ENCODE measurements at regions not wholly inside any gene's neighbourhood (a gene's known extent, or its start where the extent isn't known, plus 50 kb on each side); places are given as distances from the start of the nearest gene placed in this dataset.
"Not testable (repeated sequence)": the region's sequence is repeated elsewhere in the genome, so short reads cannot be mapped to it uniquely, and the experiment has no call there.

DNA sequence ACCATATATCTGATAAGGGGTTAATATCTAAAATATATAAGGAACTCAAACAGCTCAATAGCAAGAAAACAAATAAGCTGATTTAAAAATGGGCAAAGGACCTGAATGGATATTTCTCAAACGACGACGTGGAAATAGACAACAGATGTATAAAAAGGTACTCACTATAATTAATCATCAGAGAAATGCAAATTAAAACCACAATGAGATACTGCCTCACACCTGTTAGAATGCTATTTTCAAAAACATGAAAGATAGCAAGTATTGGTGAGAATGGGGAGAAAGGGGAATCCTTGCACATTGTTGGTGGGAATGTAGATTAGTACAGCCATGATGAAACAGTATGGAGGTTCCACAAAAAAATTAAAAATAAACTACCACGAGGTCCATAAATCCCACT is 163.2 kb downstream of the DKK1 start:
- no peak for DNase-seq (ENCODE audit: low read depth in 2 of 2)

DNA sequence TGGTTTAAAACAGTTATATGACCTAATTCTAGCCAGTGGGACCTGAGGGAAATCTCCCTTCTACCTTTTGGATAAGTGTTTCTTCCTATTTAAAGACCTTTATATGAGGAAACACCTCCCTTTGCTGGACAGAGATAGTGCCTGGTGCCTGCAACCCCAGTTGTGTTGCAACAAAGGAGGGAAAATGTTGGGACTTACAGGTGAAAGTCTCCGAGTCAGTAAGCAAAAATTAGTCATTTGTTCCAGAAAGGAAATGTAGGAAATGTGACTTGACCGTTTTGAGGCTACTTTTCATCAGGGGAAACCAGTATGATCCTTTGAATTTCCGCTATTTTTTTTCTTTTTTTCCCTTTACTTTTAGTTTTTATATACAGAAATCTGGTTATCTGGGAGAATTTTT is 165.5 kb downstream of the DKK1 start:
- DNase-seq (ENCODE audit: low read depth in 2 of 2): no peak

DNA sequence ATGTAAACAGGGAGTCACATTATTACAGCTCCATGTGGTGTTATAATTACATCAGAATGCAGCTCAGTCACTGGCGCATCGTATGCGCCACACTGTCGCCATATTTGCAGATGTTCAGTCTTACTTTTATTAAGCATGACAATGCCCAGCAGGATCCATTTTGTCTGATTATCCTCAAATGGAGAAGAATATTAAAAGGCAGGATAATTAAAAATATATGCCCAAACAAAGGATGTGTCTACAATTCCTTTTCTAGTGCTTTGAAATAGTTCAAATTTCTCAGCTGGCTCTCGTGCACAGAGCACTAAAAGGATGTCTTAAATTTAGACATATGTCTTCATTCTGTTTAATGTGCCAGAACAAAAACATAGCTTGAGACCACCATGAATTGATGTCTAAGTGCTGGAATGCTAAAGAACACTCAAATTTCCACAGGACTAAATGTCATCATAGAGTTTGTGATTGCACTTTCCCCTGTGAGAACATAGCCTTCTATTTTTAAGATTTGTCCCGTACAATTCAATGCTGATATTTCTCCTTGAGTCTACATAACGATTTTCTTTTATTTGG is 168.0 kb downstream of the DKK1 start:
- DNase-seq (ENCODE audit: low read depth in 2 of 2): no peak

DNA sequence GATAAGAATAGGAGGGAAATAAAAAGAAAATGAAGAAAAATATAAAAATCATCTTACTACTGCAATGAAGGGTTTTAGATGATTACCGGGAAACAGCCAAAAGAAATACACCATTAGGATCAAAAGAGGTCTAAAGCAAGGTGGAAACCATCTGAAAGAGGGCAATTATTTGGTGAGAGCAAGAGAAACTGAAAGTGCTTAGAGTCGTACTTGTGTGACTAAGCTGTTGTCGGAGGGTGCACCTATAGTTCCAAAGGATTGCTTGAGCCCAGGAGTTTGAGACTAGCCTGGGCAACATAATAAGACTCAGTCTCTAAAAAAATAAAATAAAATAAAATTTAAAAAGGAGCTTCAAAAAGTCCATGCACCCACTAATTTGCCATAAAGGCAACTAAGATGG is 169.5 kb downstream of the DKK1 start:
- DNase-seq (ENCODE audit: low read depth in 2 of 2): no peak

DNA sequence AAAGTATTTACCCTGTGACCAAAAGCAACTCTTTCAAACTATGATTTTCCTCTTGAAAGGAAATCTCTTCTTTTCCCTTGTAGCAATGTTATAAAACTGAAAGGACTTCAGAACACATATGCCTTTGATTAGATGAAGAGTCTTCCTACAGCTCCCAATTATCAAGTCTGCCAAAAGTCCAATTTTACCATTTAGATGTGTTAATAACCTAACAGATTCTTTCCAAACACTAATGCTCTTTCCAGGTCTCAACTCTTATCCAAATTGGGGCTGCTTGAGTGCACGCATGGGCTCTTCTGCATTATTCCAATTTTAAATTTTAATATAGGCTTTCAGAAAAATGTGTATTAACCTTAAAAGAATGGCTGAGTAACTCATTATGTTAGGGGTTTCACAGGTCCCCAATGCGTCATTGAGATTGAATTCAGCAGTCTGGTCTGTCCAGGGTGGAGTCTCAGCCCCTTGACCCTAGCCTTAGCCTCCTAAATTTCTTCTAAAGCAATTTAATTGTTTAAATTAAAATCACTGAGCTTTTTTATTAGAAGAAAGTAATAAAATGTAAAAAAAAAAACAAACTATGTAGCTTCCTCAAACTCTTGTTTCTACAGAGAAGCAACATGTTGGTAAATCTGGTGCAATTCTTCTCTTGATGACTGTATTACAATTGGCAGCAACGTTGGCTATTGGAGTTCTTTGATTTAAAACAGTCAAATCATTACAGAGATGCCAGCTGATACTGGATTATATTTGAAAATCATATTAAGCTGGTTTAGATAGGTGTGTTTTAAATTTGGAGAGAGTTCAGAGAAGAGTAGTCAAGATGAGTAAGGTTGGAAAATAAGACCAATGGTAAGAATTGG is 170.4 kb downstream of the DKK1 start:
- no peak for DNase-seq (ENCODE audit: low read depth in 2 of 2)

DNA sequence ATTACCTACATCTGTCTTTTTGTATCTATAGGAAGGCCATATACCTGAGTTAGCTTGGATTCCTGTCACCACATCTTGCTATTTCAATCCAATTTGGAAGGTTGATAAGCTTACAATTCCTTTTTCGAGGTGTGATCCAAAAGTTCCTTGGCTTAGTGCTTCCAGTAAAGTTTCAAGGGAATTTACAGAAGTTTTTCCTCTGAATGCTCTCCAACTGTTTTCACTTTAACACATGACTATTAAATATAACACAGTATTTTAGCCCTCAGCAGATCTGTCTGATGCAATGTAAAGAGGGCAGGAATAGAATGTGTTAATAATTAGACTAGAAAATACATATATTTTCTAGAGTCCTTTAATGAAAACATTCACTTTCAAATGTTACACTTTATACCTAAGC is 171.4 kb downstream of the DKK1 start:
- DNase-seq (ENCODE audit: low read depth in 2 of 2): peak in 1 of 2 experiments; percentile 45

DNA sequence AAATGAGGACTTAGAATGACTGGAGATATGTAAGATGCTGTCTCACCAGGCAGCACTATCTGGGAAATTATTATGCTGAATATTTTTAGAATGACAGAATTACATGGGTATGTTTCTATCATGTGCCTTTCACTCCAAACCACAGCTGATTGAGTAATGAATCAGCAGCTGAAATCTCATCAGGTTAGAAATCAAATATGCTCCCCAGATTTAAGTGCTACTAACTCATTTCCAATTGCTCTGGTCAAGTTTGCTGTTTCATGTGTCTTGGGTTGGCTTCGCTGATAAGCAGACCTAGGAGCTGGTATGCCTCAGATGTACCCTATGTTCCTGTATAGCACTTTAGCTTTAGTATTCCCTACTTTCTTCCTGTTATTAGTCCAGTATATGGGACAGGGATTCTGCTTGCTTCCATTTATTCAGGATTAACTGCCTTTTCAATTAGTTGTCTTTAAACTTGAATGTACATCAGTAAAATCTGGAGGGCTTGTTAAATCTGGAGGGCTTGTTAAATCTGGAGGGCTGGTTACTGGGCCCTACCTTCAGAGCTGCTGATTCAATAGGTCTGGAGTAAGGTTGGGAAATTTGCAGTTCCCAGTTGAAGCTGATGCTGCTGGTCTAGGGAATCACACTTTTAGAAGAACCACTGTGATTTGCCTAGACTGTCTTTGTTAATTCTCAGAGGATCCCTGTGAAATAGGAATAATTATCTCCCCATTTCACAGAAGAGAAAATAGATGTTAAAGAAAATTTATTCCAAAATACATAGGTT is 172.9 kb downstream of the DKK1 start:
- DNase-seq (ENCODE audit: low read depth in 2 of 2): peak; percentile 86

DNA sequence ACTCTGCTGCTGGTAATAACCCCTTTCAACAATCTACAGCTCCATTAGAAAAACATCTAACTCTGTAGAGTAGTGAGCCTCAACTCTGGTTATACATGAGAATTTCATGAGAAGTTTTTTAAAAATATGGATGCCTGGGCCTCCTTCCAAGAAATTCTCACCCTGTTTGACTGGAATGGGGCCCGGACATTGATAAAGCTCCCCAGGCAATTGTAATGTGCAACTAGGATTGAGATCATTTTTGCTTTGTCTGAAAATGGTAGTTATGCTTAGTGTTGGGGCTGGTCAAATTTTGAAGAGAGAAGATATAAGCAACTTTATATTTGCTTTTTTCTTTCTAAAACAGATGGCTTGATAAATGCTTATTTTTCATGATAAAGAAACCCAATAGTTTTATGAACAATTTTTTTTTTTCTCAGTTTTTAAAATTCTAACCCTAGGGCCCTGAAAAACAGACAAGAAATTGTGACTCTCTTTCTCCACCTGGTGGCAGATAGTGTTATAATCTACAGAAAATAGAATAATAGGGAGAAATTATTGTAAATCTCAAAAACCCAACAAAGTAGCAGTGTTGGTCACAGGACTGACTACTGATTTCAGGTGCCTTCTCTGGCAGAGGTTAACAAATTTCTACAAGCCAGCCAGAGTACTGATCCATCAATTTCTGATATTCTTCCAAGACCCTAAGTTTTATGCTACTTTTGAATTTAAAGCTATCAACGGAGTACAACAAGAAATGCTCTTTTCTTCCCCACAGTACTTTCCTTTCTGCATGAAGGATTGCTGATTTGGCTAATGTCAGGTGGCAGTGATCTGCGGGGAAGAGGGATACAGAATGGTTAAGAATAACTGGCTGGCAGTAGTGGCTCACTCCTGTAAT is 174.8 kb downstream of the DKK1 start:
- DNase-seq (ENCODE audit: low read depth in 2 of 2): peak in 1 of 2 experiments; percentile 41

DNA sequence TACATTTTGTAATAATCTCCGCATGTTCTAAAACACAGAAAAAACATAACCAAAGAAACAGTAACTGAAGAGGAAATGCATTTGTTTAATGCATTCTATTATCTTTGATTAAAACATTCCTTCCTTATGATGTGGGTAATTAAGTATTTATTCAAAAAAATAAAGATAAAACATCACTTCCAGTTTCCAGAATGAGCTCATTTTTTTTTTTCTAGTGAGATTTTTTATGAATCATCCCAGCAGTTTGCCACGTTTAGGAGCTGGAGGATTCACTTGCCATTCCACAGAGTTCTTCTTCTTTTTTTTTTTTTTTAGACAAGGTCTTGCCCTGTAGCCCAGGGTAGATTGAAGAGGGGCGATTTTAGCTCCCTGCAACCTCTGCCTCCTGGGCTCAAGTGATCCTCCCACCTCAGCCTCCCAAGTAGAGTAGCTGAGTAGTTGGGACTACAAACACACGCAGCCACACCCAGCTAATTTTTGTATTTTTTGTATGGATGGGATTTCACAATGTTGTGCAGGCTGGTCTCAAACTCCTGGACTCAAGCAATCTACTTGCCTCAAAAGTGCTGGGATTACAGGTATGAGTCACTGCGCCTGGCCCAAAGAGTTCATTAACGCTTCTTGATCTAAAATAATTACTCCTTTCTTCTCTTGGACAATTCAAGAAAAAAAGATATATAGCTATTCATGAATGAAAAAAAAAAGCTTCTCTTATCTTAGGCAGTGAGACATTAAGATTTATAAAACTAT is 177.3 kb downstream of the DKK1 start:
- DNase-seq (ENCODE audit: low read depth in 2 of 2): no peak

DNA sequence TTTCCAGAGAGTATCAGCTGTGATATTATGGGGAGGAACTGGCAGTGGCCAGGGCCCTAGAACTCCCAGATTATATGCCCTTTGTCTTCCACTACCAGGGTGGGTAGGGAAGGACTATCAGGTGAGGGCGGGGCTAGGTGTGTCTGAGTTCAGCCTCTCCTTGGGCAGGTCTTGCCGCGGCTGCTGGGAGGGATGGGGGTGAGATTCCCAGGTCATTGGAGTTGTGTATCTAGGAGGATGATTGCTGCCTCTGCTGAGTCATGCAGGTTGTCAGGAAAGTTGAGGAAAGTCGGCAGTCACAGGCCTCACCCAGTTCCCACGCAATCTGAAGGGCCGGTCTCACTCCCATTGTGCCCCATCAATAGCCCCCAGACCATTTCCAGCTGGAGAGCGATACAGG is 185.2 kb downstream of the DKK1 start:
- no peak for DNase-seq (ENCODE audit: low read depth in 2 of 2)

DNA sequence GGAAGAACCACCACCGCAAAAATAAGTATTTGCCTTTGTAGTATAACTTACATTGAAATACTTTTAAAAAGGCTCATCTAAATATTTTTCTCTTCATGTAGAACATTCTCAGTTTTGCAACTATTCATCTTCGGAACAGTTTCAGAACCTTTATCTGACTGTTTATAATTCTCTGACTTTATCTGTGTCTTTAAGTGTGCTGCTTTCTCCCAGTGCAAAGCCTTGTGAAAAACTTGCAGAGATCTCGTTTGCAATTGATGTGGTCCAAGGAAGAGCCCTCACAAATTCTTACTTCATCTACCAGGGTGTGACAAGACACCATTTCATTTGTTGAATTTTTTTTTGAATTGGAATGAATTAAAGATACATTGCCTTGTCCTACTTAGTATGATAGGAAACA is 186.4 kb downstream of the DKK1 start:
- no peak for DNase-seq (ENCODE audit: low read depth in 2 of 2)

DNA sequence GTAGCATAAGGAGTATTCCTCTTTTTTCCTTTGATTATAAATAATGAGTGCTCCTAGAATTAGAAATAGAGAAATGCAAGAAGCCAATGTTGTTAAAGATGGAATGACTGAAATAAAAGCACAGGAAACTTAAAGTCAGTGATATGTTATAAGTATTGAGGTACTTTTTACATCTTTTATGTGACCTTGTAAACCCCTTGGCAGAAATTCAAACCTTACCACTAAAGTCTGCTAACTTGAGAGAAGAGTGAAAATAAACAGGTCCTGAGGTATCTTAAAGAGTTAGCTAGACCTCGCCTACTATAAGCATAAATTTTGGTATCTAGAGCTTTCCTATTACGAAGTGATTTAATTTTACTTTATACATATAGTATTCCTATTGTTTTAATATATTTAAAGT is 188.2 kb downstream of the DKK1 start:
- DNase-seq (ENCODE audit: low read depth in 2 of 2): no peak

DNA sequence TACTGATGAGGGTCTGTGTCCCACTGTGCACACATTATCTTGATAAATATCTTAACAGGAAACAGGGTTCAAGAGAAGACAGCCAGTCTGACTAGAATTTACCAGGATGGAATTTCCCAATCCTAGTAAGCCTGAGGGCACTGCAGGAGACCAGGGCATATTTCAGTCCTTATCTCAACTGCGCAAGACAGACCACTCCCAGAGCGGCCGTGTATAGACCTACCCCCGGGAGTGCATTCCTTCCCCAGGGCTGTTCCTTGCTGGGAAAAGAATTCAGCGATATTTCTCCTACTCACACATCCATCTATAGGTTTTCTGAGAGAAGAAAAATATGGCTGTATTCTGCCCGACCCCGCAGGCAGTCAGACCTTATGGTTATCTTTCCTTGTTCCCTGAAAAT is 191.3 kb downstream of the DKK1 start:
- DNase-seq (ENCODE audit: low read depth in 2 of 2): not testable (repeated sequence)

DNA sequence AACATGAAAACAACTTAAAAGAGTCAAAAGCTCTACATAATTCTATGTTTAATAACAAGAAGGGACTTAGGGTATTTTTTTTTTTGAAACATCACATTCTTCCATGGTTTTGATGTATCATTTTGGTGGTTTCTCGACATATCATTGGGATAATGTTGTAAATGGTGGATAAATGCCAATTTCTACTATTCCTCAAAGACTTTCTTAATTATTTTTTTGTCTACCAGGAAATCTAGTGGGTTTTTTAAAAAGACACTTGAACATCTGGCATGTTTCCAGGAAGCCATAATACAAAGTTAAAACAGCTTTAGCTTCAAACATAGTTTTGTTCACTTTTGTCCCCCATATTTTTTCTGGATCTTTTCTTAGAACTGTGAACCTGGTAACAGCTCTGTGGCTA is 200.4 kb downstream of the DKK1 start:
- DNase-seq (ENCODE audit: low read depth in 2 of 2): peak in 1 of 2 experiments; percentile 35

DNA sequence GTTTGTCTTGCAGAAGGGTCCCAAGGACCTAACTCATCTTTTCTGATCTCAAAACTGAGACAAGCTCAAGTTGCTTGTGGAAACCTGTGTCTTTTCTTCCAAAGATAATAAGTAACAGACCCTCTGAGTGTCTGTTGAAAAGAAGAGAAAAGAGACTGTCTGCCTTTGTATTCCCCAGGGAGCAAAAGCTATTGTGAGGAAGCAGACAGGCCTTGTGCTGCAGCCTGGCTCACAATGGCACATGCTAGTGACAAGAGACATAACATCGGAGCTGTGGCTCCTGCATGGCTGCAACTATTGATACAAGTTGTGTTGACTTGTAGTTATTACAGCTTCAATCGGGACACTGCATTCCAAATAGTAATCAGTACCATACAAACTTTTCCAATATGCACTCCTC is 202.9 kb downstream of the DKK1 start:
- no peak for DNase-seq (ENCODE audit: low read depth in 2 of 2)

DNA sequence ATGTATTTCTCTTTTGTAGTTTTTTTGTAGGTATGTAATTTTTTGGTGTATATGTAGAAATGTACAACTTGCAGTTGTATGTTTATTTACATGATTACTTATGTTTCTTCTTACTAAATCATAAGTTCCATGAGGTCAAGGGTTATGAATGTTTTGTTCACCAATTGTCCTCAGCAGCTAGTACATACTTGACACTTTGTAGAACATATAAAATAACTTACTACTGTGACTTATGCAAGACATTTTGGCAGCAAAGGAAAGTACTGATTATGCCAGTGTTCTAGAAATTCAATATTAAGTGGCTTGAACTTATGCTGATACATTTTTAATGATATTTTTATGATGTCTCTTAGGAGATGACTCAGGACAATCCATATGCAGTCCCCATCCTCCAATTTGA is 209.6 kb downstream of the DKK1 start:
- no peak for DNase-seq (ENCODE audit: low read depth in 2 of 2)

DNA sequence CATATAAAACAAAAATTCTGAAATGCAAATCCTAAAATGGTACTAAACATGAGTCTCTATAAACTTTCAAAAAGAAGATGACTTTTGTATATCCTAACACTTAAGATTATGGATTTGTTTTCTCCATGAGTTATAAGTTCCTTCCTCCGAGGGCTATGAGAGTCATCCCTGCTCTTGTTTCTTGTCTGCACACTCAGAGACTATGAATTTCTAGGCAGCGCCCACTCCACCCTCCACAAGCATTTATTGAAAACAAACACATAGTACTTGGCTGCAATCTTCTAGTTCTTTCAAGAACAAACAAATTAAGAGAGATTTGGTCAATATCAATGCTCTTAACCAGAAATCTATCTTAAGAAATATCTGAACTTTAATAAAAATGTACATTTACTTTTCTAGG is 211.7 kb downstream of the DKK1 start:
- DNase-seq (ENCODE audit: low read depth in 2 of 2): no peak

DNA sequence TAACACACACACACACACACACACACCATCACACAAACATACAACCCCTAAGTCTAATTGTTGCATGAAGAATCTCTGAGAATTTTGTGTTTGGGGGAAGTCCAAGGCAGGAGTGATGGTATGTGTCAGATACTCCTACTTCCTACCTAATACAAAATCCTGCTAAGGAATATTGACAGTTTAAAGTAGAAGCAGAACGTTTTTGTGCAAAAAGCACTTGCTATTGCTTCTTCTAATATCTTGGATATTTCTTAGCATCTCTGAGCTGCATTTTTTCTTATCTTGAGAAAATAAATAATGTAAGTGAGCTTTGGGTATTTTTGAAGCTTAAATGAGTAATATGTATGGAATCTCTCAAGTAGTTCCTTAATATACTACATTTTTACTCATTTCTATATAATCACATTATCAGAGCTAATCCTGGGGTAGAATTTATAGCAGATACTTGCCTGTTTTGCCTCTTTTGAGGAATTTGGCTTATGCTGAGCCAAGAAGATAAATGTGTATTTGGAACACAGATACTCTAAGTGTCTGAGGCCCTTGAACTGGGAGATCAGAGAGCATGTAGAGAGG is 212.3 kb downstream of the DKK1 start:
- DNase-seq (ENCODE audit: low read depth in 2 of 2): peak in 1 of 2 experiments; percentile 34

DNA sequence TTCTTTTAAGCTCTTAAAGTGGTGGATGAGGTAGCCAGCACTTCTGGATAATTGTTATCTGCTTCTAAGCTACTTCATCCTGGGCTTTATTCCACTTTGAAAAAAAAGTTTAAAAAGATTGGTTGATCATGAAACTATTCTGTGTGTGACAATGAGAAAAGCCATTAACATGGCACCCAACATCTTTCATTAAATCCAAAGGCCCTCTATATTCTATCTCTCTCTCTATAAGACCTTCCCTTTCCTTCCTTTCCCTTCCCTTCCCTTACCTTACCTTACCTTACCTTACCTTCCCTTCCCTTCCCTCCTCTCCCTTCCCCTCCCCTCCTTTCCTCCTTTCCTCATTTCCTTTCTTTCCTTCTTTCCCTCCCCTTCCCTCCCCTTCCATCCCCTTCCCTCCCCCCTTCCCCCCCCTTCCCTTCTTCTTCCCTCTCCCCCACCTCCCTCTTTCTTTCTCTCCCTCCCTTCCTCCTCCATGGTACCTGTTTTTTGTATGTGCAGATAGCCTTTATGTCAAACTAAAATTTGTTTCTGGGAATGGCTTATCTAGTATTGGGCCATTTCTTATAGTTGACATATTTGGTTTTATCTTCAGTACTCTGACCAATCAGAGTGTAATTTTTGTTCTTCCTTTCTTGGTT is 218.7 kb downstream of the DKK1 start:
- DNase-seq (ENCODE audit: low read depth in 2 of 2): no peak

DNA sequence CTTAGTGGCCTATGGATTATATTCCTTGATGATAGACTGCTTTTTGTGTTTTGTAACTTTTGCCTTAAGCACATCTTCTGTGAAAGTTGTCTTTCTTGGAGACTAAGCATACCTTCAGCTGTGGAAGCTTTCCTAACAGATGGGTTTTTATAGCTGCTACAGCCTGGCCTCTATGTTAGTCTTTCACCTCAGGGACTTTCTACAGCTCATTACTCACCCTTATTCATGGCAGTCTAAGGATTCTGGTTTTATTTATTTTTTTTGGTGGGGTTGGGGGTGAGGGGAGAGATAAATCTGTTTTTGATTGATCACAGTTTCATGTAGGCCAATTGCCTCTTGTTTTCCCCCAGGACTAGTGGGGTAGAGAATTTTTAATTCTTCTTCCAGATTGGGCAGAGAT is 219.9 kb downstream of the DKK1 start:
- no peak for DNase-seq (ENCODE audit: low read depth in 2 of 2)
